ENCODE measurements at regions not wholly inside any gene's neighbourhood (a gene's known extent, or its start where the extent isn't known, plus 50 kb on each side); places are given as distances from the start of the nearest gene placed in this dataset.
"Not testable (repeated sequence)": the region's sequence is repeated elsewhere in the genome, so short reads cannot be mapped to it uniquely, and the experiment has no call there.

GRCh38 chr7:115183431-115184057 is 261.6 kb downstream of the MDFIC start:
- no peak for DNase-seq

GRCh38 chr7:115178835-115179234 is 256.9 kb downstream of the MDFIC start:
- DNase-seq: no peak

- no peak for DNase-seq
These were observed 255.9 kb downstream of the MDFIC start for GRCh38 chr7:115177823-115178222.

GRCh38 chr7:115177103-115177502 is 255.2 kb downstream of the MDFIC start:
- DNase-seq: no peak

GRCh38 chr7:115172397-115172796 is 250.5 kb downstream of the MDFIC start:
- DNase-seq: not testable (repeated sequence)

- no peak for DNase-seq
These were observed 232.0 kb downstream of the MDFIC start for GRCh38 chr7:115153769-115154477.

GRCh38 chr7:115153176-115153575 is 231.3 kb downstream of the MDFIC start:
- no peak for DNase-seq

GRCh38 chr7:115146148-115146547 is 224.3 kb downstream of the MDFIC start:
- DNase-seq: peak; percentile 95

GRCh38 chr7:115145512-115145911 is 223.6 kb downstream of the MDFIC start:
- peak; percentile 36 for DNase-seq

GRCh38 chr7:115137816-115138215 is 215.9 kb downstream of the MDFIC start:
- no peak for DNase-seq

GRCh38 chr7:115136796-115137443 is 215.0 kb downstream of the MDFIC start:
- DNase-seq: no peak

GRCh38 chr7:115135769-115136410 is 214.0 kb downstream of the MDFIC start:
- DNase-seq: peak; percentile 13

- no peak for DNase-seq
These were observed 213.3 kb downstream of the MDFIC start for GRCh38 chr7:115135146-115135545.

- DNase-seq: peak; percentile 99
These were observed 211.4 kb downstream of the MDFIC start for GRCh38 chr7:115133248-115133647.

- DNase-seq: peak; percentile 27
These were observed 210.2 kb downstream of the MDFIC start for GRCh38 chr7:115132096-115132495.

GRCh38 chr7:115128154-115128553 is 206.3 kb downstream of the MDFIC start:
- DNase-seq: peak; percentile 63

- DNase-seq: peak; percentile 21
These were observed 205.6 kb downstream of the MDFIC start for GRCh38 chr7:115127399-115128021.

GRCh38 chr7:115125750-115126149 is 203.9 kb downstream of the MDFIC start:
- DNase-seq: no peak

GRCh38 chr7:115125312-115125711 is 203.4 kb downstream of the MDFIC start:
- DNase-seq: no peak

- peak; percentile 48 for DNase-seq
These were observed 202.6 kb downstream of the MDFIC start for GRCh38 chr7:115124409-115124939.

- DNase-seq: no peak
These were observed 201.5 kb downstream of the MDFIC start for GRCh38 chr7:115123441-115123840.

- DNase-seq: peak; percentile 56
These were observed 200.5 kb downstream of the MDFIC start for GRCh38 chr7:115122388-115122787.

GRCh38 chr7:115117748-115118147 is 195.9 kb downstream of the MDFIC start:
- no peak for DNase-seq
